Nephron (organoid): ENCODE measurements at regions not wholly inside any gene's neighbourhood (a gene's known extent, or its start where the extent isn't known, plus 50 kb on each side); places are given as distances from the start of the nearest gene placed in this dataset.

Experiments
- H3K27ac Mint-ChIP-seq, 3 experiments: 2 replicates each; pipeline ENCODE4 v1.8.0; 2020; ENCODE audit warnings: mixed read lengths in 3 of 3, mild to moderate bottlenecking in 2 of 3, moderate library complexity in 1 of 3
- H3K27me3 Mint-ChIP-seq: 2 replicates; pipeline ENCODE4 v1.8.0; 2021; ENCODE audit warnings: low read depth, mild to moderate bottlenecking, moderate library complexity, mixed read lengths
- H3K36me3 Mint-ChIP-seq: 2 replicates; pipeline ENCODE4 v1.8.0; 2020; ENCODE audit warnings: low read depth, mixed read lengths
- H3K4me1 Mint-ChIP-seq: 2 replicates; pipeline ENCODE4 v1.8.0; 2020; ENCODE audit warnings: mixed read lengths
- H3K4me3 Mint-ChIP-seq, 3 experiments: 2 replicates each; pipeline ENCODE4 v1.8.0; 2020; ENCODE audit warnings: mild to moderate bottlenecking in 3 of 3, mixed read lengths in 3 of 3, moderate library complexity in 2 of 3
- H3K9me3 Mint-ChIP-seq: 2 replicates; pipeline ENCODE4 v1.8.0; 2020; ENCODE audit warnings: mixed read lengths
- CTCF ChIP-seq, 3 experiments: fragments of 200-600 bp; sonication (generic); IDR thresholded peaks; one replicate each; pipeline ENCODE4 v1.5.0; 2021; ENCODE audit warnings: antibody characterized with exemption in 3 of 3; ENCODE audit not compliant: unreplicated experiment in 3 of 3

- no peaks in the 10 kb centered on the region for H3K4me1 Mint-ChIP-seq
- no peaks in the 10 kb centered on the region for H3K36me3 Mint-ChIP-seq
- H3K4me3 Mint-ChIP-seq: no peak overlapping the region
- H3K27ac Mint-ChIP-seq: no peak overlapping the region
- no peak for TF ChIP-seq CTCF (IDR thresholded peaks at IDR 0.05; ENCODE audit: unreplicated experiment in 3 of 3)
- H3K27me3 Mint-ChIP-seq: no peaks in the 10 kb centered on the region
- peaks cover 3% of the 10 kb centered on the region for H3K9me3 Mint-ChIP-seq
Measured at GRCh38 chr2:83859553-83859952, 599.5 kb downstream of the SUCLG1 start.

- no peak for TF ChIP-seq CTCF (IDR thresholded peaks at IDR 0.05; ENCODE audit: unreplicated experiment in 3 of 3)
- Mint-ChIP-seq H3K4me3 (no peak overlapping the region), H3K9me3 (peaks cover 9% of the 10 kb centered on the region), H3K4me1 (no peaks in the 10 kb centered on the region), H3K27me3 (no peaks in the 10 kb centered on the region), H3K36me3 (no peaks in the 10 kb centered on the region), H3K27ac (no peak overlapping the region)
Measured at GRCh38 chr2:83851066-83851465, 608.0 kb downstream of the SUCLG1 start.

DNA sequence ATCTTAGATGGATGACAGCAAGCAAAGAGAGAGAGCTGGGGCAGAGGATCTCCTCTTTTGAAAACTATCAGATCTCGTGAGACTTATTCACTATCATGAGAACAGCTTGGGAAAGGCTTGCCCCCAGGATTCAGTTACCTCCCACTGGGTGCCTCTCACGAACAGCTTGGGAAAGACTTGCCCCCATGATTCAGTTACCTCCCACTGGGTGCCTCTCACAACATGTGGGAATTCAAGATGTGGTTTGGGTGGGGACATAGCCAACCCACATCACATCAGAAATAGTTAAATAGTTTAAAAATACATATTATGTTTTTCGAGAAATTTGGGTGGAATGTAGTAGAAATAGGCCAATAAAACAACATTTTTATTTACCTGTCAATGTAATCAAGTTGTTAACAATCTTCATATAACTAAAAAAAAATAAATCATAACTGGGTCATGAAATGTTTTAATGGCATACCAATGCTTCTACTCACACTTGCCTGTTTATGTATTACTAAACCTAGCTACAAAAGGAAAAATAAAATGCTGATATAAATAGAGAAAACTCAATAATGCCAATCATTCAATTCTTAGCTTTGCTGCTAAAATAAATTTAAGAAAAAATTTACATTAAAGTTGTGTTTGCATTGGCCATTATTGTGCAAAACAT is 608.9 kb downstream of the SUCLG1 start:
- no peak for TF ChIP-seq CTCF (IDR thresholded peaks at IDR 0.05; ENCODE audit: unreplicated experiment in 3 of 3)
- Mint-ChIP-seq H3K9me3 (peaks cover 9% of the 10 kb centered on the region), H3K4me1 (no peaks in the 10 kb centered on the region)

DNA sequence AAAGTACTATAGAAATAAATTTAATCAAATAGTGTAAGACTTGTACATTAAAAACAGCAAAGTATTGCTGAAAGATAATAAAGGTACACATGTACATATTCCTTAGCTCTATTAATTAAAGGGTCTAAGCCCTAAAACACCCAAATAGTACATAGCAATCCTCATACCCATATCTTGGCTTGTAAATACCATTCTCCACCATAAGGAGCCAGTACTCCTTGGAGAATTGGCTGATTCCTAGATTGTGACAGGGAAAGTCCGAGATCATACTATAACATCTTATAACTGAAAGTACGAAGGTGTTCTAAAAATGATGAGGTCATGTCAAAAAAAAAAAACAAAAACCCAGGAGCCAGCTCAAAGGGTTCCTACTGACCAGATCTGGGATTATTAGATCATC is 614.6 kb downstream of the SUCLG1 start:
- Mint-ChIP-seq H3K4me3 (no peak overlapping the region), H3K27me3 (no peaks in the 10 kb centered on the region), H3K9me3 (peaks cover 3% of the 10 kb centered on the region), H3K27ac (no peak overlapping the region), H3K4me1 (no peaks in the 10 kb centered on the region), H3K36me3 (no peaks in the 10 kb centered on the region)
- TF ChIP-seq CTCF (IDR thresholded peaks at IDR 0.05; ENCODE audit: unreplicated experiment in 3 of 3): no peak

More for the DNA sequence above, 608.9 kb downstream of the SUCLG1 start:
- no peak overlapping the region for H3K27ac Mint-ChIP-seq
- H3K27me3 Mint-ChIP-seq: no peaks in the 10 kb centered on the region
- H3K4me3 Mint-ChIP-seq: no peak overlapping the region
- no peaks in the 10 kb centered on the region for H3K36me3 Mint-ChIP-seq

- H3K36me3 Mint-ChIP-seq: no peaks in the 10 kb centered on the region
- TF ChIP-seq CTCF (IDR thresholded peaks at IDR 0.05; ENCODE audit: unreplicated experiment in 3 of 3): no peak
- H3K9me3 Mint-ChIP-seq: no peaks in the 10 kb centered on the region
- no peaks in the 10 kb centered on the region for H3K4me1 Mint-ChIP-seq
- H3K27me3 Mint-ChIP-seq: no peaks in the 10 kb centered on the region
- no peak overlapping the region for H3K4me3 Mint-ChIP-seq
- no peak overlapping the region for H3K27ac Mint-ChIP-seq
Measured at GRCh38 chr2:83842421-83842820, 616.7 kb downstream of the SUCLG1 start.

DNA sequence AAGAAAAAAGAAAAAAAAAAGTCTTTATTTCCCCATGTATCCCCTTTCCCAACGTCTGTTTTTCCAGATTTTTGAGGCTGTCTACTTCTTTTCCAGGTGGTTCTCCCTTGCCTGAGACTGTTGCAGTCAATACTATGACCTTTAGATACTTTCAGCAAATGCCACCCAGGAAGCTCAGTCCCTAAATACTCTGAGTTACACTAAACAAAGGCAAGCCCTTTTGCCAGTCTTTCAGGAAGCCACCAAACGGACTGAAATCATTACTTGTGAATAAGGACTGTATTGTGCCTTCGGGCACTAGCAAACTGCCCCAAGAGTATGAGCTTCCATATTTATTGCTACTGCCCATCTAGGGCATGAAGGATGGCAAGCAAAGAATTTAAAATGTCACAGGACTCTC is 621.3 kb downstream of the SUCLG1 start:
- H3K27me3 Mint-ChIP-seq: no peaks in the 10 kb centered on the region
- no peak overlapping the region for H3K4me3 Mint-ChIP-seq
- H3K9me3 Mint-ChIP-seq: no peaks in the 10 kb centered on the region
- no peaks in the 10 kb centered on the region for H3K36me3 Mint-ChIP-seq
- H3K27ac Mint-ChIP-seq: no peak overlapping the region
- no peak for TF ChIP-seq CTCF (IDR thresholded peaks at IDR 0.05; ENCODE audit: unreplicated experiment in 3 of 3)
- peaks cover 10% of the 10 kb centered on the region for H3K4me1 Mint-ChIP-seq
